ENCODE measurements at regions not wholly inside any gene's neighbourhood (a gene's known extent, or its start where the extent isn't known, plus 50 kb on each side); places are given as distances from the start of the nearest gene placed in this dataset.
"Not testable (repeated sequence)": the region's sequence is repeated elsewhere in the genome, so short reads cannot be mapped to it uniquely, and the experiment has no call there.

DNA sequence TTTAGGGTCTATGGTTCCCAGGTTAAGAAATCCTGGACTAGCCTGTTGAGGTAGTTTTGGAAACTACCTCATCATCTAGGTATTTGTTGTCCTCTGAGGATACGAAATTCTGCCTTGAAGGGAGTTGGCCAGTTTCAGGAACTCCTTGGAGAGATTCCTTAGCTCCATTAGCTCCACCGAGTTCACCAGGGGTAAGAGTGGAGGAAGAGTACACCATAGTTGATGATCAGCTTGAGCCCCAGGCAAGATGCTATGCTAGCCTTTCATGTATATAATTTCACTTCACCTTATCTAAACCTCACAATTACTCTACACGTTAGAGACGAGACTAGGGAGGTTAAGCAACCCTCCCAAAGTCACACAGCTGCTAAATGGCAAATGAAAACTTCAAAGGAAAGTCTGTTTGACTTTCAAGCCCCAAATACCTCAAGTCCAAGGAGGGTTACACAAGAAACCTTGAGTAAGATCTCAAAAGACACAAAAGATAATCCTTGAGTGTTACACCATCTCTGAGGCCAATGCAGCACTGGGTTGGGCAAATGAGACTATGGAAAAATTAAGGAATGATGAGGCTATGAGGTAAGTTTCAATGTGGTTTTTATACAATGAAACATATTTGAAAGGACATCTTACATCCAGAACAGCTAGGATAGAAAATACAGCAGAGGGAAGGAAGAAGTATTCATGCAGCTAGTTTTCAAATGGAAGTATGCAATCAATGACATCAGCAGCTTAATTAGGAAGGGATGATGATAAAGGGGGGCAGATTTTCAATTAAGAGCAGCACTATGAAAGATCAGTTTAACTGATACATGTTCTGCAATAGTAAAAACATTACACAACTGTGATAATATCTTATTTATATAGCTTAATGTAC lies 97.2 kb upstream of the KRAS start:
- 40 to 44% (median 41%) methylated on average over 3 to 4 of the region's 4 CpGs for WGBS, 4 donors
- intact Hi-C loops (cut with DNase I): no loop called here

GRCh38 chr12:25341877-25342276 lies 91.1 kb upstream of the KRAS start:
- H3K27me3 ChIP-seq; H3K4me3 ChIP-seq; intact Hi-C loops (cut with DNase I); H3K27ac ChIP-seq; DNase-seq; H3K36me3 ChIP-seq (replicated peaks in 1 of 2); H3K4me1 ChIP-seq (replicated peaks in 1 of 2); H3K9me3 ChIP-seq (replicated peaks in 1 of 3): not testable (repeated sequence)
- 63 to 91% (median 78%) methylated on average over 5 of the region's 5 CpGs for WGBS, 4 donors

More for the DNA sequence above, 97.2 kb upstream of the KRAS start:
- no peak overlapping the region for H3K27ac ChIP-seq
- H3K9me3 ChIP-seq (replicated peaks in 1 of 3): no peaks in the 10 kb centered on the region
- no peaks in the 10 kb centered on the region for H3K36me3 ChIP-seq (replicated peaks in 1 of 2)
- H3K4me1 ChIP-seq (replicated peaks in 1 of 2): no peaks in the 10 kb centered on the region
- TF ChIP-seq POLR2A (IDR thresholded peaks at IDR 0.05) (no peak), CTCF (IDR thresholded peaks at IDR 0.05) (no peak)
- no peaks in the 10 kb centered on the region for H3K27me3 ChIP-seq
- DNase-seq: no peak
- no peak overlapping the region for H3K4me3 ChIP-seq

DNA sequence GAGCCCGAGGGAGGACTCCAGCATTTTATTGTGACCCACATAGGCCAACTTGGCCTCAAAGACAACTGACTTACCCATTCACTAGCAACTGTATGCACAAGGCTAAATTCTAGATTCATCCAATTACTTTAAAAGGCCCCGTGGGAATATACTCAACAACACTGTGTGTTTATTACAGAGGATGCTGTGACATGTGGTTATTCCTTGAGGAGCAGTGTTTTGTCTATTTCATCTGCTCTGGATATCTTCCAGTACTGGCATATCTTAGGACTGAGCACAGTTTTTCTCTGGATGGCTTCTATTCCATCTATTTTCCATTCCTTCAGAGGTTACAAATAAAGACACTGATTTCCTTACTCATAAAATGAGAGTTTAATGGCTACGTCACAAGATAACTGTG lies 87.2 kb upstream of the KRAS start:
- Histone ChIP-seq H3K4me1 (replicated peaks in 1 of 2) (no peaks in the 10 kb centered on the region), H3K27me3 (no peaks in the 10 kb centered on the region), H3K36me3 (replicated peaks in 1 of 2) (no peaks in the 10 kb centered on the region), H3K4me3 (no peak overlapping the region), H3K9me3 (replicated peaks in 1 of 3) (no peaks in the 10 kb centered on the region), H3K27ac (no peak overlapping the region)
- TF ChIP-seq CTCF (IDR thresholded peaks at IDR 0.05) (no peak), POLR2A (IDR thresholded peaks at IDR 0.05) (no peak)
- intact Hi-C loops (cut with DNase I): no loop called here
- DNase-seq: no peak
- 82 to 95% (median 89%) methylated on average over 3 of the region's 3 CpGs for WGBS, 4 donors

DNA sequence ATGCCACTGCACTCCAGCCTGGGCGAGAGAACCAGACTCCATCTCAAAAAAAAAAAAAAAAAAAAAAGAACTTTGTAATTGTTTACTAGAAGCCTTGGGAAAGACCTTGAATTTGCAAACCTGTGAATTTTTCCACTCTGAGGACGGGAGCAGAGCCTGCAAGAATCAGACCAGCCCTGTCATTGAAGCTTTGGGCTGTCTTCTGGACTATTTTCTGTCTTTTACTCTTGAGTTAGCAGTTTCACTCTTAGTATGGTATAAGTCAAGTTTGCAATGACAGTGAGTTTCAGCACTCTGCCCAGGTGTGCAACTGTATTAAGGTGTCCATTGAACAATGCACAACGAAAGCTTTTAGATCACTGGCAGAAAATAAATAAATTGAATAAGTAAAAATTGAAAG lies 81.4 kb upstream of the KRAS start:
- DNase-seq: no peak
- Histone ChIP-seq H3K4me1 (replicated peaks in 1 of 2) (no peaks in the 10 kb centered on the region), H3K4me3 (no peak overlapping the region), H3K9me3 (replicated peaks in 1 of 3) (no peaks in the 10 kb centered on the region), H3K27ac (no peak overlapping the region), H3K27me3 (no peaks in the 10 kb centered on the region), H3K36me3 (replicated peaks in 1 of 2) (no peaks in the 10 kb centered on the region)
- intact Hi-C loops (cut with DNase I): no loop called here
- 56 to 75% (median 61%) methylated on average over 3 of the region's 3 CpGs for WGBS, 4 donors
- no peak for TF ChIP-seq POLR2A (IDR thresholded peaks at IDR 0.05)
- no peak for TF ChIP-seq CTCF (IDR thresholded peaks at IDR 0.05)
